HUES48 (cell line): ENCODE measurements at regions not wholly inside any gene's neighbourhood (a gene's known extent, or its start where the extent isn't known, plus 50 kb on each side); places are given as distances from the start of the nearest gene placed in this dataset.
"Not testable (repeated sequence)": the region's sequence is repeated elsewhere in the genome, so short reads cannot be mapped to it uniquely, and the experiment has no call there.

ENCODE experiments used
- H3K27ac ChIP-seq: one replicate; pipeline ENCODE4 v1.7.0; 2013; ENCODE audit warnings: low read depth, low read length, inconsistent platforms
- H3K27me3 ChIP-seq: 2 replicates; pipeline ENCODE4 v1.6.1; 2013; ENCODE audit warnings: mild to moderate bottlenecking, low read length; ENCODE audit not compliant: control insufficient read depth, insufficient read depth
- H3K36me3 ChIP-seq: 2 replicates; pipeline ENCODE4 v1.6.1; 2013; ENCODE audit warnings: low read length; ENCODE audit not compliant: control insufficient read depth, insufficient read depth
- H3K4me1 ChIP-seq: 2 replicates; pipeline ENCODE4 v1.6.1; 2013; ENCODE audit warnings: mild to moderate bottlenecking, low read length; ENCODE audit not compliant: control insufficient read depth, insufficient read depth
- H3K4me3 ChIP-seq: 2 replicates; pipeline ENCODE4 v1.5.1; 2013; ENCODE audit warnings: mild to moderate bottlenecking, low read depth, low read length
- H3K9ac ChIP-seq: 2 replicates; pipeline ENCODE4 v1.6.1; 2013; ENCODE audit warnings: mild to moderate bottlenecking, low read depth, low read length, moderate library complexity
- H3K9me3 ChIP-seq: 2 replicates; pipeline ENCODE4 v1.6.1; 2013; ENCODE audit warnings: low read length; ENCODE audit not compliant: control insufficient read depth, insufficient read depth

GRCh38 chr1:208349694-208350330, 105.6 kb upstream of the PLXNA2 start:
- Histone ChIP-seq H3K9ac (no peak overlapping the region), H3K27me3 (no peaks in the 10 kb centered on the region), H3K4me1 (peaks cover 4% of the 10 kb centered on the region; the same call in 1 of the 2 replicates), H3K4me3 (no peak overlapping the region), H3K36me3 (no peaks in the 10 kb centered on the region), H3K9me3 (no peaks in the 10 kb centered on the region), H3K27ac (no peak overlapping the region)

- Histone ChIP-seq H3K4me1 (peaks cover 9% of the 10 kb centered on the region), H3K4me3 (no peak overlapping the region), H3K9me3 (no peaks in the 10 kb centered on the region), H3K9ac (no peak overlapping the region), H3K27ac (no peak overlapping the region), H3K36me3 (no peaks in the 10 kb centered on the region), H3K27me3 (no peaks in the 10 kb centered on the region)
These were observed 106.6 kb upstream of the PLXNA2 start for GRCh38 chr1:208350815-208351214.

- Histone ChIP-seq H3K9ac (no peak overlapping the region), H3K27ac (no peak overlapping the region), H3K9me3 (no peaks in the 10 kb centered on the region), H3K4me1 (peaks cover 9% of the 10 kb centered on the region), H3K27me3 (no peaks in the 10 kb centered on the region), H3K4me3 (no peak overlapping the region), H3K36me3 (no peaks in the 10 kb centered on the region)
These were observed 107.7 kb upstream of the PLXNA2 start for GRCh38 chr1:208351838-208352237.

- not testable (repeated sequence) for H3K27ac ChIP-seq, H3K9me3 ChIP-seq, H3K27me3 ChIP-seq, H3K9ac ChIP-seq, H3K4me3 ChIP-seq, H3K36me3 ChIP-seq, H3K4me1 ChIP-seq
These were observed 109.6 kb upstream of the PLXNA2 start for GRCh38 chr1:208353797-208354196.

- no peak overlapping the region for H3K9ac ChIP-seq
- H3K9me3 ChIP-seq = no peaks in the 10 kb centered on the region
- H3K4me3 ChIP-seq = no peak overlapping the region
- H3K27me3 ChIP-seq = no peaks in the 10 kb centered on the region
- H3K36me3 ChIP-seq = no peaks in the 10 kb centered on the region
- H3K27ac ChIP-seq = no peak overlapping the region
- H3K4me1 ChIP-seq = peaks cover 9% of the 10 kb centered on the region
These were observed 113.7 kb upstream of the PLXNA2 start for GRCh38 chr1:208357644-208358507.

DNA sequence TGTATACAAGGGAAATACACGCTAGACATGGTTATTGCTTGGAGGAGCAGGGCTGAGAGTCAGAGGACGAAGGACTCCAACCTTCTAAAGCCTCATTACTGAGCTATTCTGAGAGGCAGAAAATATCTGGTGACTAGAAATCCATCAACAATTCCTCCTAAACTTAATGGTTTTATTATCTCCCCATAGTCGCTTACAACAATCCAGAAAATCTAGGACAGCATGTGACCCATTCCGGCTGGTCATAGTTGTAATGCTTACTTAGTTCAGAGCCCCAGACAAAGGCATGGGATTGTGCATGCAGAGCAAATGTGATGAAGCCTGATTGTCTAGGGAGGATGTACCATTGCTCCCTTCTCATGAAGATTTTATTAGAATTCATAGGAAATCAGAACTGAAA, 114.5 kb upstream of the PLXNA2 start:
- no peaks in the 10 kb centered on the region for H3K9me3 ChIP-seq
- no peak overlapping the region for H3K27ac ChIP-seq
- H3K36me3 ChIP-seq = no peaks in the 10 kb centered on the region
- H3K27me3 ChIP-seq = no peaks in the 10 kb centered on the region
- H3K4me1 ChIP-seq = peaks cover 9% of the 10 kb centered on the region
- no peak overlapping the region for H3K4me3 ChIP-seq
- no peak overlapping the region for H3K9ac ChIP-seq

- no peaks in the 10 kb centered on the region for H3K9me3 ChIP-seq
These were observed 117.8 kb upstream of the PLXNA2 start for GRCh38 chr1:208362011-208362410.

GRCh38 chr1:208366559-208366958, 122.4 kb upstream of the PLXNA2 start:
- no peaks in the 10 kb centered on the region for H3K36me3 ChIP-seq
- H3K9ac ChIP-seq = no peak overlapping the region
- H3K27ac ChIP-seq = no peak overlapping the region
- H3K4me1 ChIP-seq = no peaks in the 10 kb centered on the region
- H3K4me3 ChIP-seq = no peak overlapping the region
- no peaks in the 10 kb centered on the region for H3K27me3 ChIP-seq
- no peaks in the 10 kb centered on the region for H3K9me3 ChIP-seq

More at GRCh38 chr1:208362011-208362410, 117.8 kb upstream of the PLXNA2 start:
- H3K27me3 ChIP-seq = no peaks in the 10 kb centered on the region
- no peak overlapping the region for H3K4me3 ChIP-seq
- no peaks in the 10 kb centered on the region for H3K36me3 ChIP-seq
- H3K4me1 ChIP-seq = no peaks in the 10 kb centered on the region
- no peak overlapping the region for H3K27ac ChIP-seq
- no peak overlapping the region for H3K9ac ChIP-seq

DNA sequence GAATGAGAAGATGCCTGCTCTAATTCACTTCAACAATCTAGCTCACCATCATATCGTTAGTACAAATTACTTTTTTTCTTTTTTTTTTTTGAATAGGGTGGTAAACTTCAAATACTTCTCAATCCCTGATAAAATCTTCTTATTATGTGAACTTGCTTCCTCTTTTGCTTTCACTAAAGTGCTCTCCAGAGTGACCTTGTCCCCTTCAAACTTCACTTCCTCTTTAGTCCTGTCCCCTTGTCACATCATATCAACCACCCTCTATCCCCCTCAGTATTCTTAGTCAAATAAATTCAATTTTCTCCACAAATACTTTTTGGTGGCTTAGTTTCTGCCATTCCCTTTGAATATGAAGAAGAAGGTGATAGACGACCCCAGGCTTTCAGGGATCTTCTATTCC, 124.9 kb upstream of the PLXNA2 start:
- Histone ChIP-seq H3K4me3 (no peak overlapping the region), H3K9ac (no peak overlapping the region), H3K9me3 (no peaks in the 10 kb centered on the region), H3K27ac (no peak overlapping the region), H3K27me3 (no peaks in the 10 kb centered on the region), H3K36me3 (no peaks in the 10 kb centered on the region), H3K4me1 (peaks cover 5% of the 10 kb centered on the region)

- Histone ChIP-seq H3K36me3 (no peaks in the 10 kb centered on the region), H3K9me3 (no peaks in the 10 kb centered on the region), H3K27me3 (no peaks in the 10 kb centered on the region), H3K4me1 (peaks cover 11% of the 10 kb centered on the region), H3K9ac (no peak overlapping the region), H3K4me3 (no peak overlapping the region), H3K27ac (no peak overlapping the region)
These were observed 125.5 kb upstream of the PLXNA2 start for GRCh38 chr1:208369658-208370057.

DNA sequence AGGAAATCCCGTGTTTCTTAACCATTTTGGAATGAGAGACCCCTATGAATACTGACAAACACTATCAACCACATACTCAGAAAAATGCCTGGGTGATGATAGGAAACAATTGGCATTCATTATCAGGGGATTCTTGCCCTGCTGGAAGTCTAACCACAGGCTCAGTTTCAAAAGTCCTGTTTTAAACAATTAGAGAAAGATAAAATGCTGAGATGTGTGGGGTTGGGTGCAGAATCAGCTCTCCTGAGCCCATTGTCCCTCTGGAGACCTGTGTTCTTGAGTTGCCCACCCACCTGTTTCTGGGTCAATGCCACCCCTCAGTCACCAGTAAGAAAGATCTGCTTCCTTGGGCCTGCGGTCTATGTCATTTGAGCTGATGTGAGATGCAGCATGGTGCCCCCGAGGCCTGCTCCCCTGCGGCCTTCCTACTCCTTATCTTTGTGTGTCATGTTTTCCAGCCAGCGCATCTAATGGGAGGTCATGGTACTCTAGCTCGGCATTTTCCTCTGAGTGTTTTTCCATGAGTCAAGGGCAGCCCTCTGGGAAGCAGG, 130.3 kb upstream of the PLXNA2 start:
- H3K27ac ChIP-seq = peak overlapping the region; percentile 79
- H3K9me3 ChIP-seq = no peaks in the 10 kb centered on the region
- no peaks in the 10 kb centered on the region; the same call in 1 of the 2 replicates for H3K27me3 ChIP-seq
- no peak overlapping the region for H3K4me3 ChIP-seq
- no peak overlapping the region for H3K9ac ChIP-seq
- no peaks in the 10 kb centered on the region for H3K36me3 ChIP-seq
- peaks cover 14% of the 10 kb centered on the region for H3K4me1 ChIP-seq
